GM18861 (cell line): ENCODE measurements at regions not wholly inside any gene's neighbourhood (a gene's known extent, or its start where the extent isn't known, plus 50 kb on each side); places are given as distances from the start of the nearest gene placed in this dataset.
"Not testable (repeated sequence)": the region's sequence is repeated elsewhere in the genome, so short reads cannot be mapped to it uniquely, and the experiment has no call there.

Experiments
- ATAC-seq: cut with Tn5 transposase; IDR thresholded peaks from one replicate; pipeline ENCODE4 v1.9.1; 2021; ENCODE audit not compliant: unreplicated experiment

DNA sequence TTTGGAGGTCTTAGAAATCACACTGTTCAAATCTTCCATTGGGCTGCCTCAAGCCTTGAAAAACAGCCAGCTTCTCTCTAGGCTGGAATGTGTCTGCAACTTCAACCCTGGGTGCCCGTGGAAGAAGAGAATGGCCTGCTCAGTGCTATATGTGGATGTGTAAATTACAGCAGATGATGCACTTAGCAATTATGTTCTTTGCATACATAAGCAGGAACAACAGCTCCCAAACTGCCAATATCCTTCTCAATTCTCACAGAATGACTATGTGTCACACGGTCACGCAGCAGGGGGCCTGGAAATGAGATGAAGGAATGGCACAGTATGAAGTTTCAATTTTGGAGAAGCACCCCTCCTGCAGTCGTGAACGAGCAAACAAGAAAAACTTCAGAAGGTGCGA lies 175.2 kb upstream of the SMARCA2 start:
- ATAC-seq = no peak

DNA sequence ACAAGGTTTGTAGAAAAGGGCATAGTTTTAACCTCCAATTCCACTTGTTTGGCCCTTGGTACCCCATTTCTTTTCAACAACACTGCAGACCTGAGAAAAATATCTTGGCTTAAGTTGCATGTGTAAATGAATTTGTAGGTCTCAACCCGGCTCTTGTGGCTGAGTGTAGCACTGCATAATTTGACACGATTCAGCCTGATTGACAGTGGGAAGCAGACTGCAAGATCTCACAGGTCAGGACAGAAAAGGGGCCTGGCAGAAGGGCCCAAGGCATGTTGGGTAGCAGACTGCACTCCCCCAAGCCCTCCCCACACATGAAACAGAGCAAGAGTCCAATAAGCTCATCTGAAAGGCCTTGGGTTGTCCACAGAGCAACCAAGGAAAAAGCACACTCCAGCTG lies 169.7 kb upstream of the SMARCA2 start:
- ATAC-seq = no peak

DNA sequence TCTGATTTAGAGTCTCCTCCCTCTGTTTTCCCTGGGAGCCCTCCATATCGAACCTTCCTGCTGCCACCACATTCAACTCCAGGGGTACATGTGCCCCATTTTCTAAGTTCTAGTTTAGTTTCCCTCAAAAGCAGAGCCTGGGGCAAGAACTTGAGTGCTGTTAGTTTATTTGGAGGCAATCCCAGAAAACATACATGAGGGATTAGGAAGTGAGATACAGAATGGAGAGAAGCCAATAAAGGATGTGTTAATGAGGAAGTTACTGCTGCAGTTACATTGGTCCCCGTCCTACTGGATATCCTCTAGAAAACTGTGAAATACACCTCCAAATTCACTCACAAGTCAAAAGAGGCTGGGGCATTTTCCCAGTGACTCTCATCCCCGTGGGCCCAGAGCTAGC lies 159.4 kb upstream of the SMARCA2 start:
- no peak for ATAC-seq

DNA sequence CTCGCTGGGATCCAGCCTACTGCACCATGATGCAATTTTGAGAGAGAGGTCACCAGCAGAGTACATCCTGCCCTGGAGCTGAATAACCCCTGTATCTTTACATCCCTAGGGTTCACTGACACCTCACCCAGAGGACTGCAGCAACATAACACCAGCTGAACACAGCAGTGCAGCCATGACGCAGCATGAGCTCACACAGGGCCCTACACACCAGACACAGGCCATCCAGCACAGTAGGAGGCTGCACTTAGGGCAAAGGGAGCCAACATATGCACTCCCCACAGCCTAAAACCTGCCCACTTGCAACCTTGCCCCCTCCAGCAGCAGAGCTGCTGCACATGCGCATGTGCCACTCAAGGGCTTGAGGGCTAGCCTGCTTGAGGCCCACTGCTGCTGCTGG lies 157.3 kb upstream of the SMARCA2 start:
- no peak for ATAC-seq

DNA sequence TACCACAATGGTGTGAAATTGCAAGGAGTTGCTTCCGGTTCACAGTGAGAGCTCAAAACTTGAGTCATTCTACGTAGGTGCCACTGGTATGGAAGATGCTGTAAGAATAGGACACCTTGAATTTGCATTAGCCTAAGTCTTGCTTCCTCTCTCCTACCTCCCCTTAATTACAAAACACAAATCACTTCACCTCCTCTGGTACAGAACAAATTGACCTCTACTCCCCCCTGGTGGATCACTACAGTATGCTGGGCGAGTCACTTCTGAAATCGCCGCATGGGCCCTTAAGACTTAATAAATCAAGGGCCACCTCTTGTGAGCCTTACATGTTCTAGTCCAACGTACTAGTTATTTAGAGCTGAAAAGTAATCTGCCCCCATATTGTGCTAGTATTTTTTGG lies 145.3 kb upstream of the SMARCA2 start:
- peak; percentile 72 for ATAC-seq

DNA sequence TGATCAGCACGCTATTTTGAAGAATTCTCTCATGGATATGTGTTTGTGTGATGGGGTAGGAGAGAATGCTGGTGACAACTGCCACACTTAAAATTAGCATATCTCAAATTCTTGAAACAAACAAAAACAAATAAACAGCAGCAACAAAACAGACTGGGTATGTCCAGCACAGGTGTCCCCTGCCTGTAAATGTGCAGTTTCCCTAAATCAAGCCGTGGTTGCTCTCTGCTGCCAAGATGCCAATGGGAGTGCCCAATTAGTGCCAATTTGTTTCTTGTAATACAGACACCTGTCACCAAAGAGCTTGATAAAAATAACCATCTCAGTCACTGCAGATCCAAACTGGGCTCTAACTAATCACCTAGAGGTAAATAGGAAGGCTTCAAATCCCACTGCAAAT lies 144.2 kb upstream of the SMARCA2 start:
- ATAC-seq = no peak

DNA sequence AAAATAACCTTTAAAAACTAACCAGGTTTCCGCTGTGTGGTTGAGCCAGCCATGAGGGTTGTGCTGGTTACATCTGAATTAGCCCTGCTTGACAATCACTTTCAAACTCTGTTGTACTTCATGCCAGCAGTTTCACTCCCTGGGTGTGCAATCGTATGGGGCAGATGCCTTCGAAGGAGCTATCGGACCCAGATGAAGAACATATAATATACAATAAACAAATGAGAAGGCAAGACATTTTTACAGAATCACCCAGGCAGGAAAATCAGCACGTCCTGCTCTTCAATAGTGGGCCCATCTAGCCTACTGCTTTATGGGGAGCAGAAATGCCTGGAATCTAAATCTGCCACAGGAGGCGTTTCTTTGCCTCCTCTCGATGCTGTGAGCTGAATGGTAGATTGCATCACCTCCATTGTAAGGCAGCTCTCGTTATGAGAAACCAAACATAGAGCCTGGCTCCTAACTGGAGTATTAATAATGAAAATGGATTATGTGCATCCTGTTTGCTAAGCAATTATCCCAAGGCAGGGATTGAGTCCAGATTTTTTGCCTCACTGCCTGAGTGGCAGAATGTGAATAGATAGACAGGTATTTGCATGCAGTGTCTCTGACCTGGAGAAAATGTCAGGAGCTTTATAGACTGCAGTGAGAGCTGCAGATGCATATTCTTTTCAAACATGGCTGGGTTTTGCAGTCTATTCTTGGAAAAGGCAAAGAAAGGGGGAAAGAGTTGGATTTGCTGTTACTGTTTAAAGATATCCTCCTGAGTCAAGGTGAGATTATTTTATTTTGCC lies 143.3 kb upstream of the SMARCA2 start:
- ATAC-seq = no peak

DNA sequence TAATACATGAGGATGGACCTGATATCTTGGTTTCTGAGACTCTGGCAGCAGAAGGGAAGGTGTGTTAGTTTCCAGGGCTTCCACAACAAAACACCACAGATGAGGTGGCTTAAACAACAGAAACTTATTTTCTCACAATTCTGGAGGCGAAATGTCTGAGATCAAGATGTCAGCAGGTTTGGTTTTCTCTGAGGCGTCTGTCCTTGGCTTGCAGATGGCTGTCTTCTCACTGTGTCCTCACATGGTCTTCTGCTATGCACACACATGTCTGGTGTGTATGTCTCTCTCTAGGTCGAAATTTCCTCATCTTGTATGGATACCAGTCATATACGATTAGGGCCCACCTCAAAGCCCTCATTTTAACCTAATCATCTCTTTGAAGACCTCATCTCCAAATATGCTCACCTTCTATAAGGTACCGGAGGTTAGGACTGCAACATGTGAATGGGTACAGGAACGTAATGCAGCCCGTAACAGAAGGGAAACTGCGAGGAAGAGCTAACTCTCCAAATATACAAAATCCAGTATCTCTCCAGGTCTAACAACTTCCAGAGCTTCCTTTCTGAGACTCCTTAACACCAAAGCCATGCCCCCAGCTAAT lies 139.8 kb upstream of the SMARCA2 start:
- no peak for ATAC-seq

DNA sequence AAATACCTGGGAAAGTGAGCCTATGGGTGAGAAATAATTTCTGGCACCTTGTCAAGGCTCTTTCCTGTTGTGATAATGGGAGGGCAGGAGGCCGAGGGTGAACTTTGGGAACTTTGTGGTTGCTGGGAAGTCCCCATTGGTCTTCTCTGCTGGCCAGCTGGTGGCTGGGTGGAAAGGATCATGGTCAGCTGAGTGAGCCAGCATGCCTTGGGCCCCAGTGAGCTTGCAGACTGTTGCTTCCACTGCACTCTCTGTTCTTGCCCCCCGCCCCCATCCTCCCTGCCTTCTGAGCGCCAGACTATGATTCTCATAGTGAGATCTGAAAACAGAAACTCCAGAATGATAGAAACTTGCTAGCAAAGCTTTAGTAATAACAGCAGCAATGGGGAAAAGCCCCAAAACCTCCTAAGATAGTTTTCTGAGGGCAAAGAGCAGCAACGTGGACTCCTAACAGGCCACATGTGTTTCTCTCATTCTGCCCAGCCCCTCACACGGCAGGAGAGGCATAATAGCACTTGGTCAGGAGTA lies 139.2 kb upstream of the SMARCA2 start:
- ATAC-seq = peak; percentile 51

DNA sequence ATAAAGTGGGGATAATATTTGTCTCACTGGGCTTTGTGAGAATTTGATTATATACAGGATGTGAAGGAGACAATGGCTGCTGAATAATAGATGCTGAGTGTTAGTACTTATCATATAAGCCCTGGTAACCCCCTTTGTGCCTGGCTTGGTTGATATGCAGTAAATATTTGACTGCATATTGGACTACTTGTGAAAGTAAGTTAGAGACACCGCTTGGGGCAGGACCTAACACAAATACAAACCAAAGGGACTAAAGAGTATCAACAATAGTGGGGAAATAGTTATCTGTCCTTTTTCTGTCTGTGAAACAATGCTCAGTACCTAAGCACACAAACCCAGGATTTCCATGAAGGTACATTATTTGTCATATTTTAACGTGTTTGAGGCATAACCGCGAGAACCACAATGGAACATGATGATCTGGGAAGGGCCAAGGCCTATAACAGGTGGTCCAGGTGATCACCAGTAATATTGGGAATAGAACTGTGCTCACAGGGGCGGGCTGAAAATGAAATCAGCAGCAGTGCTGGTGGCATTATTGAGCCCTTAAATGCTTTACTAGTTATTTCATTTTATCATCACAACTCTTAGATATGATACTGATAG lies 138.2 kb upstream of the SMARCA2 start:
- ATAC-seq = no peak

DNA sequence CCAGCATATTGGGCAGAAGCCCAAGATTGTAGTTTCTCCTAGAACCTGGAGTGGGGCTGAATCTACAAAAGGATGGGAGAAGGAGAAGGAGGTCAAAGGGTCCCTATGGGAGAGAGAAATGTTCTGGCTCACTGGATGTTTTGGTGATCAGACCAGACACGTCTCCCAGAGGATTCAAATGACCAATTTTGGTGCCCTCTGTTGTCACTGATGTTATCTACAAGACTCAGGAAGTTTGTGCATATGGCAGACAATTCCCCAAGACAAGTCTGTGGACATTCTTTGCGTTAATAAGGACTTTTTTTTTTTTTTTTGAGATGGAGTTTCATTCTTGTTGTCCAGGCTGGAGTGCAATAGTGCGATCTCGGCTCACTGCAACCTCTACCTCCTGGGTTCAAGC lies 137.2 kb upstream of the SMARCA2 start:
- no peak for ATAC-seq

DNA sequence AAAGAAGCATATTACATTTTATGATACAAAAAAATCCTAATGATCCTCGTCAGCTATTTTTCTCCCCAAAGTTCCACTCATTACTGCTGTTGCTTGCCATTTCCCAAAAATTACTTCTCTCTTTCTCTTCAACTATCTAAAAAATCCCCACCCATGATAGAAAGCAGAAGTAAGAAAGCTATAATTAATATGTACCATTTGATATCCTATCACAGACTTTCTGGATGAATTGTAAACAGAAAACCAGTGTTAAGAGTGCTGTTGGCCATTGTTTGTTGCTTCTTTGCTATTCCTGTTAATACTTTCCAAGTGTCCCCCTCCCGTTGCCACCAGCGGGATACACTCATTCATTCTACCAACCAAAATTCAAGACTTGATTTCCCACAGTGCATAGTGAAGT lies 136.3 kb upstream of the SMARCA2 start:
- ATAC-seq = no peak

DNA sequence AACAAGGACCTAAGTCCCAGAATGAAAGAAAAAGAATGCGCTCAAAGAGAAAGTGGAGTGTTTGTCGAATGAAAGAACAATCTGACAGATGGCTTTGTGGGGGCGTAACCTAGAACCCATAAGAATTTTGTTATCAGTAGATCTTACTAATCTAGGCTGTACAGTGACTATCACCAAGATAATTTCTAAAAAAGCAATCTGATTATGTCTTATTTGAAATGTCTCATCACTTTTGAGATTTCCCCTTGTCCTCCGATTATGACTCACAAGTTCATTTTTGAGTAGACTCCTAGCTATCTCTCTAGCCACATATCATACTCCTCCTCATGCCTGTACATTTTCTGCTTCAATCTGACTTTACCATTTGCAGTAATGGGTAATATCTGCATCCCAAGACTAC lies 135.6 kb upstream of the SMARCA2 start:
- ATAC-seq = peak; percentile 43

DNA sequence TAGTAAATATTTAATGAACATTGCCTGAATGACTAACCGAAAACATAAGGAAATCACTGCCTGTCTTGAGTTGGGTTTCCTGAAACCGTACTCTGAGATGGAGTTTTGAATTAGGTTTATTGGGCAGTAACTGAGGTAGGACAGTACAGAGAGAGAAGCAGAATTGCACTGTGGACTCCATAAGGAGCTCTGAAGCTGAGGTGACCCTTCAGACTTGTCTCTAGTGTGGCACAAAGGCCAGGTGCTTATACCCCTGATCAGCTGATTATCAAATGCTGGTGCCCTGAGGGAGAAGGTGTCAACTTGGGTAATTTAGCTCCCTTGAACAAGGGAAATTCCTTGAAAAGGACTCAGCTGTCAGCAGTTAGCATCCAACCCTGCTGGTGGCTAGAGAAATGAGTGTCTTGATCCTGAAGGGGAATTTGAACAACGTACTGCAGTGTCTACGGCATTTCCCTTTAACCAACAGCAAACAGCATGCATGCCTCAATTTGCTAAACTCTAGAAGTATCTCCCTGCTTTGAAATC lies 135.0 kb upstream of the SMARCA2 start:
- no peak for ATAC-seq

DNA sequence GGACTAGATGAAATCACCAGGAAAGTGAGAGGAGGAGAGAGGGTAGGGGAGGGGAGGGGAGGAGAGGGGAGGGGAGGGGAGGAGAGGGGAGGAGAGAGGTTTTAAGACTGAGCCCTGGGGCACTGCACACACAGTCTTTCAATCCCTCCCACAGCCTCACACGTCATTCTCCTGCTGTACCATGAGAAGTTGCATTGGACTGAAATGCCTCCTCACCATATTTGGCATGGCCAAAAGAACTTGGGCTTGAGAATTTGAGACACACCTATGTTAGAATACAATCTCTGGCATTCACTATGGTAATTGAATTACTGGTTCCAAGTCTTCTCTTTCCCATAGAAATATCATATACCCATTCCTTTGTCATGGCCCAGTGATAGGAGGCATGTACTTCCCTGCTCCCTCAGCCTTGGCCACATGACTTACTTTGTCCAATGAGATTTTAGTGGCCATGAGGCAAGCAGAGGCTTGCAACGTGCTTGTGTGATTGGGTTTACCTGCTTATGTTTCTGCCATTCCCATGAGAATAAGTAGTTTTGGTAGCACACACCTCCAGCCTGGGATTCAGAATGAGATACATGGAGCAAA lies 133.3 kb upstream of the SMARCA2 start:
- no peak for ATAC-seq

DNA sequence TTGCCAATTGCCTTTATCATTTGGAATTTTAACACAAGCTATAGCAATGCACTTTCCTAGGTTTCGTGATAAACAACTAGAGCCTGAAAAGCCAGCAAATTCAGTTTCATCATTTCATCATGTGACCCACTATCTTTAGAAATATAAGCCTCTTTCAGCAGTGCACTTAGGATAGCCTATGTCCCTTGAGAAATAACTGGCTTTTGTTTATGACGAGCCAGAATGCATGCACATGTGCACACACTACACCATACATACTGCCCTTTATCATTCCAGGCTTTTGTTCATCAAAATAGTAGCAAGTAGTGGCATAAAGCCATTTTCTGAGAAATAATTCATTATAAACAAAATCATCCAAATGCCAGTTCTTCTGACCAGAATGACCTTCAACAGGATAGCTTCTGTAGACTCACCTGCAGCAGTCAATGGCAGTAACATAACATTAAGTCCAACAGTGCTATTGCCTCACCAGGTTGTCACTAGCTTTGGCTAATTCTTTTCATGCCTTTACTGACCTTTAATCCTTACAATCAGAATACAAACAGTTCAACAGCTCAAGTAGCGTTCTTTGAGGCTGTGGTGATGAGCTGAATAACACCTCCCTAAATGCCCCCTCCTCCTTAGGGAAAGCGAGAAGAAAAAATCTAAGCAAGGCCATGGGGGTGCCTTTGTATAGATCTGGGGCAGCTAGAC lies 132.3 kb upstream of the SMARCA2 start:
- no peak for ATAC-seq

DNA sequence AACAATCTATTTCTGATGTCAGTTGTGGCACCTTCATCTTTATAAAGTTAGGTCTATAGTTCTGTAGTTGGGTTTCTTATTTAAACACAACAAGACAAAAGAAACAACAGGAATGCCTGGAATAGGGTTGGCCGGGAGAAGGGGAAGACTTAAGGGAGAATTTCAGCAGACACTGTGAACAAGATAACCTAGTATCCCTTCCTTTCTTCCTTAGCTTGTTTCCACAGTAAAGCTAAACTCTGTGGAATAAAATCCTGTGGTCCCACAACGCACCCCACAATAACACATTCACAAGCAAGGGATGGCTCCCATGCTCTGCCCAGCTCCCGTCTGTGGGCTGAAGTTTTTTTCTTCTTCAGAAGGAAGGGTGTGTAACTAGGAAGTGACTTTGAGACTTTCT lies 124.9 kb upstream of the SMARCA2 start:
- ATAC-seq = no peak

DNA sequence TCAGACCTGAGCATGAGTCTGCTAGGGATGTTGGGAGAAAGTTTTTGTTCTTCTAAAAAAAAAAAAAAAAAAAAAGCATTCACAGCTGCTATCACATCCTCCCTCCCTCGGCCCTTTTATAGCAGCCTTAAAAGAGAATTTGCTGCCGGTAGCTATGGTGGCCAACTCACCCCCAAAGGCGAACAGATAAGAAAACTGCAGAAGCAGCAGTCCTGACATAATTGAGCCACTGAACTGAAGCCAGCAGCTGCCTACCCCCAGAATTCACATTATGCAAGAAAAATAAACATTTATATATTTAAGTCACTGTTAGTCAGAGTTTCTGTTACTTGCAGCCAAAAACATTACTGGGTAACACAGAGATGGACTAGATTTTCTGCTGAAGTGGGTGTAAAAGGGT lies 124.3 kb upstream of the SMARCA2 start:
- no peak for ATAC-seq

DNA sequence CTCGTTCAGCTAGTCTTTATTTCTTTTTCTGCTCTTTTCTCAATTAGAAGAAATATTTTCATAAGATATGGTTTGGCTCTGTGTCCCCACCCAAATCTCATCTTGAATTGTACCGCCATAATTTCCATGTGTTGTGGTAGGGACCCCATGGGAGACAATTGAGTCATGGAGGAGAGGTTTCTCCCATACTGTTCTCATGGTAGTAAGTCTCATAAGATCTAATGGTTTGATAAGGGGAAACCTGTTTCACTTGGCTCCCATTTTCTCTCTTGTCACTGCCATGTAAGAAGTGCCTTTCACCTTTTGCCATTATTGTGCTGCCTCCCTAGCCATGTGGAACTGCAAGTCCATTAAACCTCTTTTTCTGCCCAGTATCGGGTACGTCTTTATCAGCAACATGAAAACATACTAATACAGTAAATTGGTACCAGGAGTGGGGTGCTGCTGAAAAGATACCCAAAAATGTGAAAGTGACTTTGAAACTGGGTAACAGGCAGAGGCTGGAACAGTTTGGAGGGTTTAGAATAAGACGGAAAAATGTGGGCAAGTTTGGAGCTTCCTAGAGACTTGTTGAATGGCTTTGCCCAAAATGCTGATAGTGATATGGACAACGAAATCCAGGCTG lies 112.0 kb upstream of the SMARCA2 start:
- ATAC-seq = not testable (repeated sequence)

DNA sequence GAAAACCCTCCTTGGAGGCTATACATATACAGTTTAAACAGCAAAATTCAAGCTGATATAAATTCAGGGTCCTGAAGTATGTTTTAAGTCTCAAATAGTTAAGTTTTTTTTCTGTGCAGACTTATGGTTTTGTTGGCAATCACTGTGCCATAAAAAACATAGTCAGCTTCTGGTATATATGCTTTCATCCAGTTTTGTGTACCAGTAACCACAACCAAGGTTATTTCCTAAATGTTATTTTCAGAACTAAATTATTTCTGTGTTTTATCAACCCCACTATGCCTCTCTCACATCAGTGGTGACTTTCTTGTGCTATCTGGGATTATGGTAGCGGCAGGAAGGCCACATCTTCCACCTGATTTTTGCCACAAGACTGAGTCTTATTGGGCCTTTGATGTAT lies 107.7 kb upstream of the SMARCA2 start:
- ATAC-seq = no peak

DNA sequence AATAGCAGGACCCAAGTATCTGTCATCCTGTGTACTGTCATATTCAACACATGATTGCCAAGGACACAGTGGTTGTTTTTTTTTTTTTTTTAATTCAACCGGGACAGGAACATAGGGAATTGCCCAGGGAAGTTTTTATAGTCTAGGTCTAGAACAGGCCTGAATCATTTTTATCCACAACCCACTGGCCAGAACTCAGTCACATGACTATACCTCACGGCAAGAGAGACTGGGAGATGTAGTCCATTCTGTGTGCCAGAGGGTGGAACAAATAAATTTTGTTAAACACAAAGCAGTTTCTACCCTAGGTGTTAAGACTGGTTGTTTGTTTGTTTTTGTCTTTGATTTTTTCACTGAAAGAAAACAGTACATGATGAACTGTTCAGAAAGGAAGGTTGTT lies 105.8 kb upstream of the SMARCA2 start:
- ATAC-seq = no peak
